Activated B cell treated with CpG ODN at 0.5 μM for 24 hours (primary cell): ENCODE measurements at regions not wholly inside any gene's neighbourhood (a gene's known extent, or its start where the extent isn't known, plus 50 kb on each side); places are given as distances from the start of the nearest gene placed in this dataset.

Experiments
- ATAC-seq: fragments of 200-7000 bp; cut with Tn5 transposase; one replicate; pipeline ENCODE4 v1.10.0; 2021; ENCODE audit warnings: low read depth, mild to moderate bottlenecking, moderate library complexity
- CTCF ChIA-PET: fragments of 350-600 bp; sonication (Branson Sonifier 250); formaldehyde crosslinking; loops from one replicate; lab custom pipeline; 2021; ENCODE audit warnings: antibody characterized with exemption; lab: Charles Lee
- POLR2A ChIA-PET: fragments of 350-600 bp; sonication (Branson Sonifier 250); formaldehyde crosslinking; loops from one replicate; lab custom pipeline; 2021; ENCODE audit warnings: antibody characterized with exemption; lab: Charles Lee
- DNase-seq: peaks from one replicate; pipeline ENCODE4 v3.0.0; 2022
- H3K27ac Mint-ChIP-seq: one replicate; pipeline ENCODE4 v1.8.0; 2020; ENCODE audit warnings: mixed read lengths
- H3K27me3 Mint-ChIP-seq: one replicate; pipeline ENCODE4 v1.8.0; 2021; ENCODE audit warnings: mixed read lengths
- H3K36me3 Mint-ChIP-seq: one replicate; pipeline ENCODE4 v1.8.0; 2021; ENCODE audit warnings: low read depth, mixed read lengths
- H3K4me1 Mint-ChIP-seq: one replicate; pipeline ENCODE4 v1.8.0; 2021; ENCODE audit warnings: mixed read lengths
- H3K4me3 Mint-ChIP-seq: one replicate; pipeline ENCODE4 v1.8.0; 2020; ENCODE audit warnings: mild to moderate bottlenecking, mixed read lengths
- H3K9me3 Mint-ChIP-seq: one replicate; pipeline ENCODE4 v1.8.0; 2020; ENCODE audit warnings: mixed read lengths
- intact Hi-C: fragments of 100-400 bp; cut with micrococcal nuclease; formaldehyde crosslinking; loops from one replicate; pipeline ENCODE4 v1.15.1; 2024
- TF ChIP-seq, protein P1 (sequence below): fragments of 200-600 bp; IDR thresholded peaks from one replicate; pipeline ENCODE4 v1.8.0; 2022; ENCODE audit warnings: antibody characterized with exemption, mild to moderate bottlenecking

- no peak overlapping the region for H3K27ac Mint-ChIP-seq
- ChIA-PET CTCF (no interaction called here), POLR2A (no interaction called here)
- no peak for DNase-seq
- H3K27me3 Mint-ChIP-seq: peaks cover 11% of the 10 kb centered on the region
- no peaks in the 10 kb centered on the region for H3K36me3 Mint-ChIP-seq
- H3K4me1 Mint-ChIP-seq: no peaks in the 10 kb centered on the region
- intact Hi-C loops: no loop called here
- ATAC-seq: no peak
- TF ChIP-seq, protein P1, sequence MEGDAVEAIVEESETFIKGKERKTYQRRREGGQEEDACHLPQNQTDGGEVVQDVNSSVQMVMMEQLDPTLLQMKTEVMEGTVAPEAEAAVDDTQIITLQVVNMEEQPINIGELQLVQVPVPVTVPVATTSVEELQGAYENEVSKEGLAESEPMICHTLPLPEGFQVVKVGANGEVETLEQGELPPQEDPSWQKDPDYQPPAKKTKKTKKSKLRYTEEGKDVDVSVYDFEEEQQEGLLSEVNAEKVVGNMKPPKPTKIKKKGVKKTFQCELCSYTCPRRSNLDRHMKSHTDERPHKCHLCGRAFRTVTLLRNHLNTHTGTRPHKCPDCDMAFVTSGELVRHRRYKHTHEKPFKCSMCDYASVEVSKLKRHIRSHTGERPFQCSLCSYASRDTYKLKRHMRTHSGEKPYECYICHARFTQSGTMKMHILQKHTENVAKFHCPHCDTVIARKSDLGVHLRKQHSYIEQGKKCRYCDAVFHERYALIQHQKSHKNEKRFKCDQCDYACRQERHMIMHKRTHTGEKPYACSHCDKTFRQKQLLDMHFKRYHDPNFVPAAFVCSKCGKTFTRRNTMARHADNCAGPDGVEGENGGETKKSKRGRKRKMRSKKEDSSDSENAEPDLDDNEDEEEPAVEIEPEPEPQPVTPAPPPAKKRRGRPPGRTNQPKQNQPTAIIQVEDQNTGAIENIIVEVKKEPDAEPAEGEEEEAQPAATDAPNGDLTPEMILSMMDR: no peak
- no peak overlapping the region for H3K4me3 Mint-ChIP-seq
- no peaks in the 10 kb centered on the region for H3K9me3 Mint-ChIP-seq
These were observed 242.8 kb upstream of the HNRNPA3 start for GRCh38 chr2:176969642-176970359.

DNA sequence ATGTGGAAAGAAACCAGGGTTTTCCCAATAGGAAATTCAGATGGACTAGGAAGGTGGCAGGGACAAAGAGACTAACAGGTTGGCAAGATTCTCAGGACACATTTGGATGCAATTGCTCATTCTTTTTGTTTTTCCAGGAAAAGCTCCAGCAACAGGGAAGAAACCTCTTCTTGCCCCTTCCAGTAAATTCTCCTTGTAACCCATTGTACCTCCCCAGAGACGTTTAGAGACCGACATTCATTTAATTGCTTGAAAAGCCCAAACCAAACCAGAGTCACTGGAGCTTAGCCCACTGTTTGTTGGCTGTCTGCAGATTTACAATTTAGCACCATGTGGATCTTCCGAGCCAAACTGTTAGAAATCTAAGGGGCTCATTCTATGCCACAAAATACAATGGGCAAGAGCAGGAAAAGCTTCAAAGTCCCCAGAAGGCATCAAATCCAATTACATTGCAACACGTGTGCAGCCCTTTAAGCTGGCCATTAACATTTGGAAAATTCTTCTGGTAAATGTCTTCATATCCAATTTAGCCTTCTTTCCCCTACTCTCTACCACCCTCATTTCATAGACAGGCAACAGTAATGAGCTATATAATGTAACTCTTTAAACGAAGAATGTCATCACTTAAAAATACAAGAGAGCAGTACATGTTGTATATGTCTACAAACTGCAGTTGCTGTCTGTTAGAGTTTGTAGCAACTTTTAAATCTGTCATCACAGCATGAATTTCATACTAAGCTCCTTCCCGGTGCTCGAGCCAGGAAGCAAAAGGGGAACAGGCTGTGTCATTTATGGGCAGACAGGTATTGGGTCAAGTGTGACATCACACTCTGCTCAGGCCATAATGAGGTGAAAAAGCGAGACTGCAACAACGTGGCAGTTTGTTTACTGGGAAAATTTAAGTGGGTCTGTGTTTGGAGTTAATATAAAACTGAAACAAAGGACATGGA is 235.6 kb upstream of the HNRNPA3 start:
- H3K4me3 Mint-ChIP-seq: no peak overlapping the region
- DNase-seq: no peak
- CTCF ChIA-PET: no interaction called here
- H3K4me1 Mint-ChIP-seq: no peaks in the 10 kb centered on the region
- H3K9me3 Mint-ChIP-seq: no peaks in the 10 kb centered on the region
- peaks cover 8% of the 10 kb centered on the region for H3K27me3 Mint-ChIP-seq
- ATAC-seq: no peak
- POLR2A ChIA-PET: no interaction called here
- intact Hi-C loops: no loop called here
- no peaks in the 10 kb centered on the region for H3K36me3 Mint-ChIP-seq
- TF ChIP-seq, protein P1: no peak
- no peak overlapping the region for H3K27ac Mint-ChIP-seq

GRCh38 chr2:176978921-176979320 is 233.7 kb upstream of the HNRNPA3 start:
- no peaks in the 10 kb centered on the region for H3K36me3 Mint-ChIP-seq
- POLR2A ChIA-PET: no interaction called here
- TF ChIP-seq, protein P1: no peak
- peaks cover 5% of the 10 kb centered on the region for H3K27me3 Mint-ChIP-seq
- H3K4me3 Mint-ChIP-seq: no peak overlapping the region
- DNase-seq (no peak), ATAC-seq (no peak)
- no peaks in the 10 kb centered on the region for H3K9me3 Mint-ChIP-seq
- H3K4me1 Mint-ChIP-seq: no peaks in the 10 kb centered on the region
- H3K27ac Mint-ChIP-seq: no peak overlapping the region
- intact Hi-C loops: no loop called here
- CTCF ChIA-PET: no interaction called here

DNA sequence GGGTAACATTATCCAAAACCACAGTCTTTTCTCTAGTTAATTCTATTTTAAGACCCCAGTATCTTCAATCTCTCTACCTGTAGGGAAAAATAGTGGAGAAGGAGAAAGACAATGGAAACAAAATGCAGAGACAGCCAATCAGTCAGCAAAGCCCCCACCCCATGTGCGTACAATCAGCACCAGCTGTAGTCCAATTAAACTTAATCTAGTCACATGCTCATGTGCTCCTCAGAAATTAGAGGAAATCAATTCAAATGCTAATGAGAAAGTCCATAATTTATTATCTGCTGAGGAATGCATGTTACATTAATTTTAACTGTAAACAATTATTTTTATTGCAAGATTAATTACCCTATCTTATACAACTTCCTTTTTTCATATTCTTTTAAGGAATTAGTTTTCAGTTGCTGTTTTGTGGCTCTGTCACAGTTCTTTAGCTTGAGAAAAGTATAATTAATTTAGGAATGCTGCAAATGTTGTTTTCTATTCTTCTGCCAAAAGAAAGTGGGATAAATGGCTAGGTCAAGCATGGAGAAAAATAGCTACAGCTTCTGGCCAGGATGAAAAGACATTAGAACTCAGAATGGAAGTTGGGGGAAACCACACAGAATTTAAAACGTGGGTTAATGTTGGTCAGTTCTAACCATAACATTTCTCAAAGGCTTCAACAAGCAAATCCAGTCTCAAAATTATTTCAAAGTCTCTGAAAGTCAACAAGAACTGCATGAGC is 232.4 kb upstream of the HNRNPA3 start:
- CTCF ChIA-PET: no interaction called here

More for the DNA sequence above, 232.4 kb upstream of the HNRNPA3 start:
- intact Hi-C loops: no loop called here
- H3K27me3 Mint-ChIP-seq: peaks cover 2% of the 10 kb centered on the region
- ATAC-seq: no peak
- no peaks in the 10 kb centered on the region for H3K9me3 Mint-ChIP-seq
- no peak overlapping the region for H3K27ac Mint-ChIP-seq
- POLR2A ChIA-PET: no interaction called here
- TF ChIP-seq, protein P1: no peak
- H3K36me3 Mint-ChIP-seq: no peaks in the 10 kb centered on the region
- no peaks in the 10 kb centered on the region for H3K4me1 Mint-ChIP-seq
- no peak for DNase-seq
- H3K4me3 Mint-ChIP-seq: no peak overlapping the region
